MCF 10A (cell line): ENCODE measurements at regions not wholly inside any gene's neighbourhood (a gene's known extent, or its start where the extent isn't known, plus 50 kb on each side); places are given as distances from the start of the nearest gene placed in this dataset.

Experiments
- BruUV-seq: library from RNA; stranded (reverse); fragments of 400-500 nt; replicated peaks from 2 replicates; lab custom pipeline; 2021; lab: Mats Ljungman, UMichigan
- CTCF ChIA-PET: fragments of 300-600 bp; sonication (Branson Sonifier 250); formaldehyde crosslinking; extraction: SDS; loops from one replicate; lab custom pipeline; 2021; ENCODE audit warnings: antibody characterized with exemption, inconsistent platforms; lab: Yijun Ruan, JAX
- POLR2A ChIA-PET: fragments of 300-600, 350-650 bp; sonication (Branson Sonifier 250); formaldehyde crosslinking; extraction: SDS; loops from one replicate; lab custom pipeline; 2020; ENCODE audit warnings: antibody characterized with exemption, inconsistent platforms; lab: Yijun Ruan, JAX
- DNase-seq: peaks from one replicate; pipeline ENCODE4 v3.0.0-alpha.2; 2018; ENCODE audit not compliant: unreplicated experiment
- H3K27ac Mint-ChIP-seq: one replicate; pipeline ENCODE4 v1.8.0; 2022; ENCODE audit warnings: mild to moderate bottlenecking, low read depth, mixed read lengths; ENCODE audit not compliant: unreplicated experiment
- H3K27me3 Mint-ChIP-seq: one replicate; pipeline ENCODE4 v1.8.0; 2022; ENCODE audit warnings: mixed read lengths; ENCODE audit not compliant: insufficient read depth, unreplicated experiment
- H3K36me3 Mint-ChIP-seq: one replicate; pipeline ENCODE4 v1.8.0; 2022; ENCODE audit warnings: mild to moderate bottlenecking, moderate library complexity, mixed read lengths; ENCODE audit not compliant: insufficient read depth, unreplicated experiment
- H3K4me1 Mint-ChIP-seq: one replicate; pipeline ENCODE4 v1.8.0; 2022; ENCODE audit warnings: mixed read lengths; ENCODE audit not compliant: insufficient read depth, unreplicated experiment
- H3K4me3 Mint-ChIP-seq: one replicate; pipeline ENCODE4 v1.8.0; 2022; ENCODE audit warnings: mild to moderate bottlenecking, moderate library complexity, mixed read lengths; ENCODE audit not compliant: unreplicated experiment
- H3K9me3 Mint-ChIP-seq: one replicate; pipeline ENCODE4 v1.8.0; 2022; ENCODE audit warnings: mixed read lengths; ENCODE audit not compliant: unreplicated experiment
- CTCF ChIP-seq: fragments of 200-600 bp; IDR thresholded peaks from one replicate; pipeline ENCODE4 v1.8.0; 2022; ENCODE audit warnings: antibody characterized with exemption, mild to moderate bottlenecking; ENCODE audit not compliant: unreplicated experiment
- intact Hi-C: fragments of 100-400 bp; cut with micrococcal nuclease; formaldehyde crosslinking; loops from 2 replicates; pipeline ENCODE4 v1.14.1; 2022

DNA sequence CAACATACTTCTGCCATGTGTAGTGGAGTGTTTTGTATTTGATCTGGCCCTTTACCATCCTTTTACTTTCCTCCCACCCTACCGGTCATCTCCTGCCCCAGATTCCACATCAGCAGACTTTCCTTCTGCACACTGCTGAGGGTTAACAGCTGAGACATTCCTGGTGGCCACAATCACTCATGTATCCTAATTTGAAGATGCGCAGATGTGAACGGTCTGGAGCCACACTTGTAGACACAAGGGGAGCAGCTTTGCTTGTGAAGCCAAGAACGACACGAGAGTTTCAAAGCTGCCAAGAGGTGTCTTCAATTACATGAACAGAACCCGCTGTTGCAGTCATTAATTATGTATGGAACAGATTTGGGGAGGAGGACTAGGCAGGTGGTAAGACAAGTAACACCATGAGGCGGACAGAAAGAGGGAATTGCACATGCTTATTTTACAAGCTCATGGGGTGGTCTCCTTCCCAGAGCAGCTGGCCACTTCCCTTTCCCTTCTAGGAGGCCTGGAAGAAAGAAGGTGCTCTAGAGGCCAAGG is 260.7 kb upstream of the KLHL29 start:
- Mint-ChIP-seq H3K36me3 (no peaks in the 10 kb centered on the region), H3K4me1 (no peaks in the 10 kb centered on the region), H3K9me3 (peaks cover 6% of the 10 kb centered on the region), H3K27ac (no peak overlapping the region), H3K4me3 (no peak overlapping the region), H3K27me3 (peaks cover 22% of the 10 kb centered on the region)
- ChIA-PET CTCF (interaction anchor here (1.2 kb wide), 1 partner anchor 11 kb away, joined by 3 read pairs; no protein-coding TSS in a partner anchor), POLR2A (no interaction called here)
- TF ChIP-seq CTCF, result no peak
- BruUV-seq, result no TSS peak
- intact Hi-C loops, result no loop called here
- DNase-seq, result no peak

- intact Hi-C loops, result no loop called here
- H3K36me3 Mint-ChIP-seq, result no peaks in the 10 kb centered on the region
- ChIA-PET CTCF (no interaction called here), POLR2A (no interaction called here)
- TF ChIP-seq CTCF, result no peak
- H3K27ac Mint-ChIP-seq, result no peak overlapping the region
- H3K4me1 Mint-ChIP-seq, result no peaks in the 10 kb centered on the region
- no peaks in the 10 kb centered on the region for H3K27me3 Mint-ChIP-seq
- no peak overlapping the region for H3K4me3 Mint-ChIP-seq
- BruUV-seq, result no TSS peak
- DNase-seq, result no peak
- peaks cover 6% of the 10 kb centered on the region for H3K9me3 Mint-ChIP-seq
Observed at GRCh38 chr2:23127465-23127864, 257.5 kb upstream of the KLHL29 start.

DNA sequence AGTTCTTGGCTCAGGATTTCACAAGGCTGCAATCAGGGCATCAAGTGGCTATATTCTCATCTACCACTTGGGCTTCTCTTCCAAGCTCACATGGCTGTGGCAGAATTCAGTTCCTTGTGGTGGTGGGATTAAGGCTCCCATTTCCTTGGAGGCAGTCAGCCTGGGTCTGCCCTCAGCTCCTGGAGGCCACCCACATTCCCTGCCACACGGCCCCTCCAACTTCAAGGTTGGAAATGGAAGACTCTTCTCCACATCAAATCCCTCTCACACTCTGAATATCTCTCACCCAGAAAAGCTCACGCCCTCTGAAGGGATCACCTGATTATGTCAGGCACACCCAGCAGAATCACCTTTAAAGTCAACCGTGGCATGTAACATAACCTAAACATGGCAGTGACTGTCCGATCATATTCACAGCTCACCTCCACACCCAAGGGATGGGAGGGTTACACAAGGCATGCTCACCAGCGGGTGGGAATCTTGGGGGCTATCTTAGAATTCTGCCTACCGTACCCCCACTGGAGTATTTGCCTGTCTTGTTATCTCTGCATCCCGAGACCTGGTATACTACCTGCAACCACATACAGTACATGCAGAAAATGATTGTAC is 256.2 kb upstream of the KLHL29 start:
- TF ChIP-seq CTCF, result no peak
- Mint-ChIP-seq H3K27me3 (no peaks in the 10 kb centered on the region), H3K27ac (no peak overlapping the region), H3K4me1 (no peaks in the 10 kb centered on the region), H3K4me3 (no peak overlapping the region), H3K9me3 (peaks cover 6% of the 10 kb centered on the region), H3K36me3 (no peaks in the 10 kb centered on the region)
- no peak for DNase-seq
- intact Hi-C loops, result no loop called here
- ChIA-PET POLR2A (no interaction called here), CTCF (interaction anchor here (0.6 kb wide), 2 partner anchors 325 to 1347 kb away, joined by 3 read pairs; no protein-coding TSS in a partner anchor)
- no TSS peak for BruUV-seq

DNA sequence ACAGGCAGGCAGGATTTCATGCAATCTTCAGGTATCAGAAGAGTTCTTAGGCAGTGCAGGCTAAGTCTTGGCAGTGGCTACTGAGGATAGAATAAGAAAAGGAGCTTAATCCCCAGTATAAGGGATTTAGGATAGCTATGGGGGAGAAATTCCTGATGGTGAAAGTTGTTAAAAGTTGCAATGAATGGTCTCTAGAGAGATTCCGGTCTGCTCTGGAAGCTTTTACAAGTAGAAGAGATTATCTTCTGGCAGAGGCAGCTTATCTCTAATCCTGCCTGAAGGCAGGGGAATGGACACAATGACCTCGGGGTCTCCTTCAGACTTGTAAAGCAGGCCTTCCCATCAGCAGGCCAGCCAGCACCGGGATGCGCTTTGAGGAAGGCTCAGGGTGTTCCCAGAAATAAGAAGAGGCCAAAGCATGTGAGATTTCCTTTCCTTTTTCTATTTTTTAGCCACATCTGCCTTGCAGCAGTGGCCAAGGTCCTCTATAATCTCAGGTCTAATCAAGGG is 253.9 kb upstream of the KLHL29 start:
- no peak overlapping the region for H3K27ac Mint-ChIP-seq
- DNase-seq, result no peak

More for the DNA sequence above, 253.9 kb upstream of the KLHL29 start:
- no peak for TF ChIP-seq CTCF
- ChIA-PET POLR2A (interaction anchor here (0.6 kb wide), 1 partner anchor 138 kb away, joined by 4 read pairs; no protein-coding TSS in a partner anchor), CTCF (no interaction called here)
- peaks cover 6% of the 10 kb centered on the region for H3K9me3 Mint-ChIP-seq
- no peaks in the 10 kb centered on the region for H3K27me3 Mint-ChIP-seq
- no peaks in the 10 kb centered on the region for H3K36me3 Mint-ChIP-seq
- no peak overlapping the region for H3K4me3 Mint-ChIP-seq
- intact Hi-C loops, result no loop called here
- peaks cover 9% of the 10 kb centered on the region for H3K4me1 Mint-ChIP-seq
- BruUV-seq, result no TSS peak
